HCT116 (cell line): ENCODE measurements at regions not wholly inside any gene's neighbourhood (a gene's known extent, or its start where the extent isn't known, plus 50 kb on each side); places are given as distances from the start of the nearest gene placed in this dataset.

Experiments used
- ATAC-seq: fragments of 200-7000 bp; cut with Tn5 transposase; 2 replicates; pipeline ENCODE4 v1.9.1; 2020; ENCODE audit warnings: mild to moderate bottlenecking, moderate library complexity
- BruUV-seq: library from RNA; stranded (reverse); fragments of 400-500 nt; replicated peaks from 2 replicates; lab custom pipeline; 2021; lab: Mats Ljungman, UMichigan
- CTCF ChIA-PET: fragments of 300-600 bp; sonication (Branson Sonifier 250); formaldehyde crosslinking; loops from one replicate; lab custom pipeline; 2021; ENCODE audit warnings: antibody characterized with exemption; lab: Charles Lee
- POLR2A ChIA-PET: fragments of 300-600, 350-600 bp; sonication (Branson Sonifier 250); formaldehyde crosslinking; loops from one replicate; lab custom pipeline; 2021; ENCODE audit warnings: antibody characterized with exemption; lab: Charles Lee
- RAD21 ChIA-PET, 2 experiments: fragments of 300-600 bp; sonication (Branson Sonifier 250); formaldehyde crosslinking; loops; one replicate each; lab custom pipeline; 2023; ENCODE audit warnings: low total read pairs in 2 of 2; ENCODE audit not compliant: uncharacterized antibody in 2 of 2, unreplicated experiment in 2 of 2, low non-redundant PET in 1 of 2; lab: Charles Lee
- DNase-seq: peaks from one replicate; pipeline ENCODE4 v3.0.0-alpha.2; 2010; ENCODE audit warnings: low read depth, low spot score
- H2AFZ ChIP-seq: fragments of 200-600 bp; shearing (Covaris generic), sonication (generic); 2 replicates; pipeline ENCODE4 v1.6.1; 2017; ENCODE audit warnings: low read depth, mixed run types, mixed read lengths, antibody characterized with exemption, low read length; ENCODE audit not compliant: poor library complexity, severe bottlenecking
- H3K27ac ChIP-seq: 2 replicates; pipeline ENCODE4 v1.5.1; 2012; ENCODE audit warnings: low read depth, low read length
- H3K27me3 ChIP-seq: fragments of 200-600 bp; sonication (generic); 2 replicates; pipeline ENCODE4 v1.6.1; 2016; ENCODE audit warnings: mixed run types, low read length, mixed read lengths; ENCODE audit not compliant: insufficient read depth
- H3K36me3 ChIP-seq, 2 experiments: fragments of 200-500 bp in 1 of 2; fragments of 200-600 bp in 1 of 2; sonication (Bioruptor generic) in 1 of 2; sonication (generic) in 1 of 2; 2 replicates each; pipeline versions ENCODE4 v1.5.1 to v1.6.1; 2014 to 2016; ENCODE audit warnings: low read length in 2 of 2, inconsistent platforms in 1 of 2, mixed read lengths in 1 of 2, mixed run types in 1 of 2; ENCODE audit not compliant: insufficient read depth in 2 of 2, control insufficient read depth in 1 of 2
- H3K4me1 ChIP-seq, 2 experiments: fragments of 200-600 bp in 1 of 2; sonication (generic) in 1 of 2; 2 replicates each; pipeline versions ENCODE4 v1.5.1 to v1.6.1; 2012 to 2017; ENCODE audit warnings: low read length in 2 of 2, inconsistent platforms in 1 of 2, mild to moderate bottlenecking in 1 of 2, mixed read lengths in 1 of 2, mixed run types in 1 of 2, moderate library complexity in 1 of 2; ENCODE audit not compliant: insufficient read depth in 2 of 2, control insufficient read depth in 1 of 2
- H3K4me2 ChIP-seq: fragments of 200-600 bp; sonication (generic); 2 replicates; pipeline ENCODE4 v1.6.1; 2017; ENCODE audit warnings: mixed run types, low read length, mixed read lengths
- H3K4me3 ChIP-seq, 2 experiments: fragments of 200-600 bp in 1 of 2; sonication (generic) in 1 of 2; replicated peaks in 1 of 2; 2 replicates each; pipeline ENCODE4 v1.5.1; 2011 to 2016; ENCODE audit warnings: low read length in 2 of 2, control low read depth in 1 of 2, low read depth in 1 of 2, mild to moderate bottlenecking in 1 of 2, mixed read lengths in 1 of 2, mixed run types in 1 of 2
- H3K79me2 ChIP-seq: fragments of 200-600 bp; sonication (generic); 2 replicates; pipeline ENCODE4 v1.6.1; 2017; ENCODE audit warnings: mild to moderate bottlenecking, mixed run types, low read length, moderate library complexity, mixed read lengths; ENCODE audit not compliant: insufficient read depth
- H3K9ac ChIP-seq: fragments of 200-600 bp; sonication (generic); 2 replicates; pipeline ENCODE4 v1.6.1; 2016; ENCODE audit warnings: low read length, mixed read lengths
- H3K9me2 ChIP-seq: fragments of 200-600 bp; sonication (generic), shearing (Covaris generic); 2 replicates; pipeline ENCODE4 v1.6.1; 2017; ENCODE audit warnings: mixed run types, mild to moderate bottlenecking, moderate library complexity; ENCODE audit not compliant: insufficient read depth
- H3K9me3 ChIP-seq, 2 experiments: fragments of 200-500 bp in 1 of 2; fragments of 200-600 bp in 1 of 2; sonication (Bioruptor generic) in 1 of 2; sonication (generic) in 1 of 2; 2 replicates each; pipeline ENCODE4 v1.6.1; 2014 to 2017; ENCODE audit warnings: low read length in 2 of 2, mixed read lengths in 2 of 2, inconsistent platforms in 1 of 2, low read depth in 1 of 2, mild to moderate bottlenecking in 1 of 2, mixed run types in 1 of 2, moderate library complexity in 1 of 2; ENCODE audit not compliant: control insufficient read depth in 1 of 2, insufficient read depth in 1 of 2
- H4K20me1 ChIP-seq: fragments of 200-600 bp; sonication (generic), shearing (Covaris generic); 2 replicates; pipeline ENCODE4 v1.6.1; 2017; ENCODE audit warnings: mixed run types, mild to moderate bottlenecking, moderate library complexity; ENCODE audit not compliant: insufficient read depth
- CBX3 ChIP-seq: IDR thresholded peaks from 2 replicates; pipeline ENCODE4 v1.6.1; 2012; ENCODE audit warnings: low read depth
- CEBPB ChIP-seq: IDR thresholded peaks from 2 replicates; pipeline ENCODE4 v1.6.1; 2012; ENCODE audit warnings: low read depth
- CTCF ChIP-seq, 3 experiments: fragments of 200-600 bp in 1 of 3; sonication (generic) in 1 of 3; IDR thresholded peaks in 2 of 3; conservative IDR thresholded peaks in 1 of 3; 2 replicates each; pipeline ENCODE4 v1.5.1; 2012 to 2017; ENCODE audit warnings: low read depth in 2 of 3, low read length in 2 of 3, antibody characterized with exemption in 1 of 3, borderline replicate concordance in 1 of 3, control low read depth in 1 of 3, mild to moderate bottlenecking in 1 of 3, mixed read lengths in 1 of 3, mixed run types in 1 of 3, moderate library complexity in 1 of 3; ENCODE audit not compliant: insufficient read depth in 1 of 3
- EGR1 ChIP-seq: IDR thresholded peaks from 2 replicates; pipeline ENCODE4 v1.6.1; 2012; ENCODE audit warnings: low read depth
- ELF1 ChIP-seq: IDR thresholded peaks from 2 replicates; pipeline ENCODE4 v1.6.1; 2012; ENCODE audit warnings: low read depth, borderline replicate concordance
- EZH2 ChIP-seq: fragments of 200-600 bp; sonication (generic); IDR thresholded peaks from 2 replicates; pipeline ENCODE4 v1.6.1; 2017; ENCODE audit warnings: antibody characterized with exemption, mixed run types
- FOSL1 ChIP-seq: IDR thresholded peaks from 2 replicates; pipeline ENCODE4 v1.6.1; 2012; ENCODE audit warnings: low read depth
- JUND ChIP-seq: IDR thresholded peaks from 2 replicates; pipeline ENCODE4 v1.6.1; 2012
- POLR2A ChIP-seq: IDR thresholded peaks from 2 replicates; pipeline ENCODE4 v1.7.0; 2011; ENCODE audit warnings: borderline replicate concordance; ENCODE audit not compliant: insufficient read depth, insufficient read length; ENCODE audit errors: extremely low read depth
- POLR2AphosphoS5 ChIP-seq: IDR thresholded peaks from 2 replicates; pipeline ENCODE4 v1.6.1; 2011; ENCODE audit warnings: mild to moderate bottlenecking, low read depth, low read length, moderate library complexity
- RAD21 ChIP-seq: IDR thresholded peaks from 2 replicates; pipeline ENCODE4 v1.6.1; 2012; ENCODE audit warnings: low read depth, mild to moderate bottlenecking
- SP1 ChIP-seq: IDR thresholded peaks from 2 replicates; pipeline ENCODE4 v1.6.1; 2012; ENCODE audit warnings: low read depth
- SRF ChIP-seq: IDR thresholded peaks from 2 replicates; pipeline ENCODE4 v1.6.1; 2012; ENCODE audit warnings: low read depth
- ZBTB33 ChIP-seq: IDR thresholded peaks from 2 replicates; pipeline ENCODE4 v1.6.1; 2011; ENCODE audit warnings: mild to moderate bottlenecking, low read length, moderate library complexity; ENCODE audit not compliant: insufficient replicate concordance; ENCODE audit errors: extremely low read depth
- ZNF274 ChIP-seq: fragments of 200-500 bp; sonication (Bioruptor generic); IDR thresholded peaks from 2 replicates; pipeline ENCODE4 v1.6.1; 2014; ENCODE audit warnings: mild to moderate bottlenecking, low read depth, low read length, inconsistent platforms
- intact Hi-C: fragments of 100-400 bp; cut with micrococcal nuclease; formaldehyde crosslinking; loops from 2 replicates; pipeline ENCODE4 v1.10.0; 2022
- TF ChIP-seq, protein P1 (sequence below): IDR thresholded peaks from 2 replicates; pipeline ENCODE4 v1.6.1; 2012

DNA sequence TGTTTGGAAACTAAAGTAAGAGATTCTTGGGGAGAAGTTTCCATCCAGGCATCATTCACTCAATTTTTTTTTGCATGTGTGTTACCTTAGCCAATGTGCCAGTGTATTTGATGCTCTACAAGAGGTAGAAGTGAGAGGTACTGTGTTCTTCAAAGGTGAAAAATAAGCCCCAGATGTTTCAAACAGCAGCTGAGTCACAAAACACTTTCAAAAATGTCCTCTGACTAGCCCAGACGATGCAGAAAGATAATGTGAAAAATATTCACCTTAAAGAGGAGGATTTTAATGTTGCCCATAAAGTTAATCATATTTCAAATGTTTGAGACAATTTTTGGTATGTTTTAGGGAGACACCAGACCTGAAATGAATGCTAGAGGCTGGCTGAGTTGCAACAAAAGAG, 107.7 kb upstream of the RASGRP1 start (continued):
- TF ChIP-seq ZBTB33: no peak

- no TSS peak for BruUV-seq
- H3K9ac ChIP-seq: no peak overlapping the region
- H3K4me2 ChIP-seq: no peak overlapping the region
- no peaks in the 10 kb centered on the region for H3K9me2 ChIP-seq
- no peak overlapping the region for H3K4me3 ChIP-seq
- no peaks in the 10 kb centered on the region for H3K79me2 ChIP-seq
- ChIA-PET RAD21 (no interaction called here), CTCF (interaction anchor here (1.9 kb wide), 1 partner anchor 10 kb away, joined by 5 read pairs; no protein-coding TSS in a partner anchor), POLR2A (no interaction called here)
- no peak for TF ChIP-seq CBX3
- TF ChIP-seq RAD21: no peak
- no peak for TF ChIP-seq EZH2
- TF ChIP-seq, protein P1, sequence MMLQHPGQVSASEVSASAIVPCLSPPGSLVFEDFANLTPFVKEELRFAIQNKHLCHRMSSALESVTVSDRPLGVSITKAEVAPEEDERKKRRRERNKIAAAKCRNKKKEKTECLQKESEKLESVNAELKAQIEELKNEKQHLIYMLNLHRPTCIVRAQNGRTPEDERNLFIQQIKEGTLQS: no peak
- no peak for TF ChIP-seq CTCF (IDR thresholded peaks at IDR 0.05 in 2 of 3, conservative IDR thresholded peaks at IDR 0.05 in 1 of 3; ENCODE audit: borderline replicate concordance in 1 of 3, insufficient read depth in 1 of 3, low read depth in 2 of 3, low read length in 2 of 3)
- no peak for TF ChIP-seq CEBPB
- no peak for TF ChIP-seq SP1
- no peak for TF ChIP-seq POLR2A
- no peak for TF ChIP-seq EGR1
- TF ChIP-seq SRF: no peak
- TF ChIP-seq JUND: no peak
- no peak for TF ChIP-seq ZNF274
- no peak for TF ChIP-seq FOSL1
- no peak for TF ChIP-seq POLR2AphosphoS5
- no peak for TF ChIP-seq ELF1
- H3K36me3 ChIP-seq: no peaks in the 10 kb centered on the region
- H3K9me3 ChIP-seq: no peaks in the 10 kb centered on the region
- DNase-seq (no peak), ATAC-seq (no peak)
- no peaks in the 10 kb centered on the region for H4K20me1 ChIP-seq
- intact Hi-C loops: no loop called here
- H3K27ac ChIP-seq: no peak overlapping the region
- H3K4me1 ChIP-seq: no peaks in the 10 kb centered on the region
- no peak overlapping the region for H2AFZ ChIP-seq
- peaks cover 3% of the 10 kb centered on the region; the same call in 1 of the 2 replicates for H3K27me3 ChIP-seq
Measured at GRCh38 chr15:38672814-38673670, 108.4 kb upstream of the RASGRP1 start.
